ENCODE measurements at regions not wholly inside any gene's neighbourhood (a gene's known extent, or its start where the extent isn't known, plus 50 kb on each side); places are given as distances from the start of the nearest gene placed in this dataset.
"Not testable (repeated sequence)": the region's sequence is repeated elsewhere in the genome, so short reads cannot be mapped to it uniquely, and the experiment has no call there.

DNA sequence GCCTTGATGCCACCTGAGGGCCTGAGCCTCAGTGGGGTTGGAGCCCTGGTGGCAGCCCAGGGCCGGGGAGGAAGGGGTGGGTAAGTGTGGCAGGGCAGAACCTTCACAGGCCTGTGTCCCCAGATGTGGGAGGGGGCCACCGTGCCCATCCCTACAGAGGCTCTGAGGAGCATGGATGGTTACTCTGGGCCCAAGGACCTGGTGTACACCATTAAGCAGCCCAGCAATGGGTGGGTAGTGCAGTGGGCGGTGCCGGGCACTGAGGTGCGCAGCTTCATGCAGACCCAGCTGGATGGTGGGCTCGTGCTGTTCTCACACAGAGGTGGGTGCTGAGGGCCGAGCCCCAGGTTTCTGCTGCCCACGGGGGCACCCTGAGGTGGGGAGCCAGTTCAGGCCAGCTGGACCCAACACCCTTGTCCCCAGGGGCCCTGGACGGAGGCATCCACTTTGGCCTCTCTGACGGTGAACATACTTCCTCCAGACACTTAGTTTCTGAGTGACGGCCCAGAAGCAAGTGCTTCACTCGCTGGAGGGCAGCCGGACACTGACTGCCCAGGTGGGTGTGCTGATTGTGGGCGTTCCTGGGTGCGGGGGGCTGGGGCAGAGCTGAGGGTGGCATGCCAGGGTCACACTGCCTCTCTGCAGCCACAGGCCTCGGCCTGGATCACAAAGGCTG, 179.1 kb upstream of the AKAP13 start:
- H3K9ac ChIP-seq (ENCODE audit: insufficient read depth, low read depth, low read length); intact Hi-C loops (cut with micrococcal nuclease; ENCODE audit: unreplicated experiment); H3K36me3 ChIP-seq (replicated peaks in 1 of 2; ENCODE audit: control insufficient read depth in 1 of 2, insufficient read depth in 2 of 2, low read length in 2 of 2); H3K4me2 ChIP-seq (ENCODE audit: low read depth, low read length); in situ Hi-C loops (cut with HindIII; ENCODE audit: extremely low pct_ligation_motif_present, low pct_unique_long_range_greater_than_20kb); H3K27me3 ChIP-seq (ENCODE audit: control insufficient read depth in 1 of 2, insufficient read depth in 2 of 2, low read length in 2 of 2); H3K9me3 ChIP-seq (ENCODE audit: low read length); H3K79me2 ChIP-seq (ENCODE audit: insufficient read depth, low read length); DNase-seq (ENCODE audit: low spot score); H3K4me3 ChIP-seq (replicated peaks in 1 of 3; ENCODE audit: insufficient read depth in 1 of 3, low read depth in 2 of 3, low read length in 3 of 3); BruUV-seq (replicated peaks); POLR2A ChIA-PET; H2AFZ ChIP-seq (ENCODE audit: low read length); CTCF ChIA-PET (ENCODE audit: low intra/inter-chr PET ratio, low total read pairs); H3K27ac ChIP-seq (ENCODE audit: extremely low read length, insufficient read depth, low read length); H4K20me1 ChIP-seq (ENCODE audit: insufficient read depth, low read length); FAIRE-seq; H3K4me1 ChIP-seq (ENCODE audit: insufficient read depth, low read length): not testable (repeated sequence)
- peak; percentile 7 for ATAC-seq
- 20% methylated on average over 2 of the region's 16 CpGs for WGBS (ENCODE audit: low lambda C conversion rate)

DNA sequence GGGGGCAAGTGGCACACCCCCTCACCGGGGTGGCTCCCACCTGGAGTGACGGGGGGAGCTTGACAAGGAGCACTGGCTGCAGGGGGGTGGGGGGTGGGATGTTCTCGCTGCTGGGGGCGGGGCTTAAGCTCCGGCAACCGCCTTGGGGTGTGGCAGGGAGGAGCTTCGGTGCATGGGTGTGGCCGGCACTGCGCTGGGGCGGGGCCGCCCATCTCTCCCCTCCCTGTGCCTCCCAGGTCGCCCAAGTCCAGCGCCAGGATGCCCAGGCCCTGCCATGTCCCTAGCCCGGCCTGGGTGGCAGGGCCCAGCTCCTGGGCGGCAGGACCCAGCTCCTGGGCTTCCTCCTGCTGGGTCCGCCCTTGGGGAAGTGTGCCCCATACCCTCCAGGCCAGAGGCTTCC, 175.9 kb upstream of the AKAP13 start:
- CTCF ChIA-PET (ENCODE audit: low intra/inter-chr PET ratio, low total read pairs); intact Hi-C loops (cut with micrococcal nuclease; ENCODE audit: unreplicated experiment); H2AFZ ChIP-seq (ENCODE audit: low read length); H4K20me1 ChIP-seq (ENCODE audit: insufficient read depth, low read length); H3K79me2 ChIP-seq (ENCODE audit: insufficient read depth, low read length); DNase-seq (ENCODE audit: low spot score); BruUV-seq (replicated peaks); H3K4me3 ChIP-seq (replicated peaks in 1 of 3; ENCODE audit: insufficient read depth in 1 of 3, low read depth in 2 of 3, low read length in 3 of 3); in situ Hi-C loops (cut with HindIII; ENCODE audit: extremely low pct_ligation_motif_present, low pct_unique_long_range_greater_than_20kb); H3K9ac ChIP-seq (ENCODE audit: insufficient read depth, low read depth, low read length); H3K36me3 ChIP-seq (replicated peaks in 1 of 2; ENCODE audit: control insufficient read depth in 1 of 2, insufficient read depth in 2 of 2, low read length in 2 of 2); ATAC-seq; H3K9me3 ChIP-seq (ENCODE audit: low read length); POLR2A ChIA-PET; FAIRE-seq; H3K27me3 ChIP-seq (ENCODE audit: control insufficient read depth in 1 of 2, insufficient read depth in 2 of 2, low read length in 2 of 2); H3K27ac ChIP-seq (ENCODE audit: extremely low read length, insufficient read depth, low read length); H3K4me1 ChIP-seq (ENCODE audit: insufficient read depth, low read length); H3K4me2 ChIP-seq (ENCODE audit: low read depth, low read length): not testable (repeated sequence)
- no CpG with 5 or more reads among the region's 16 CpGs for WGBS (ENCODE audit: low lambda C conversion rate)

DNA sequence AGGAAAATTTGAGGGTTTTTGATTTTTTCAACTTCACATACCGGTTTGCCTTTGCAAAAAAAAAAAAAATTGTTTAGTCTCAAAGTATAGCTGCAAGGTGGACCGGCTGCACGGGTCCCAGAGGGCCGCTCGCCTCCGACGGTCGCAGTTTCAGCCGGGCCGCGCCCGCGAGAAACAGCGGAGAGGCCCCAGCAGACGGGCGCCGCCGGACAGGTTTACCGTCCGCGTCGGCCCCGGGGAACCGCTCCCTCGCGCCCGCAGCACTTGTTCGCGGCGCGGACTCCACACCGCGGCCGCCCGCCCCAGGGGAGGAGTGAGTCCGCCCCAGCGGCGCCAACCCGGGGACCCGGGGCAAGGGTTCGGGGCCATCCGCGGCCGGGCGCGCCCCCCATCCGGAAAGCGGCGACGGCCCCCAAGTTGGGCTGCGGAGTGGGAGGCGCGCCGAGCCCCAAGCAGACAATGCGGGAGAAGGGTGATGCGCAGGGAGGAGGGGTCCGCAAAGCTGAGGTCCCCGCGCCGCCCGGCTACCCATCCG, 146.5 kb upstream of the AKAP13 start:
- BruUV-seq (replicated peaks); FAIRE-seq: not testable (repeated sequence)
- peak overlapping the region; percentile 12; the same call in 1 of the 2 replicates for H3K4me2 ChIP-seq (ENCODE audit: low read depth, low read length)

DNA sequence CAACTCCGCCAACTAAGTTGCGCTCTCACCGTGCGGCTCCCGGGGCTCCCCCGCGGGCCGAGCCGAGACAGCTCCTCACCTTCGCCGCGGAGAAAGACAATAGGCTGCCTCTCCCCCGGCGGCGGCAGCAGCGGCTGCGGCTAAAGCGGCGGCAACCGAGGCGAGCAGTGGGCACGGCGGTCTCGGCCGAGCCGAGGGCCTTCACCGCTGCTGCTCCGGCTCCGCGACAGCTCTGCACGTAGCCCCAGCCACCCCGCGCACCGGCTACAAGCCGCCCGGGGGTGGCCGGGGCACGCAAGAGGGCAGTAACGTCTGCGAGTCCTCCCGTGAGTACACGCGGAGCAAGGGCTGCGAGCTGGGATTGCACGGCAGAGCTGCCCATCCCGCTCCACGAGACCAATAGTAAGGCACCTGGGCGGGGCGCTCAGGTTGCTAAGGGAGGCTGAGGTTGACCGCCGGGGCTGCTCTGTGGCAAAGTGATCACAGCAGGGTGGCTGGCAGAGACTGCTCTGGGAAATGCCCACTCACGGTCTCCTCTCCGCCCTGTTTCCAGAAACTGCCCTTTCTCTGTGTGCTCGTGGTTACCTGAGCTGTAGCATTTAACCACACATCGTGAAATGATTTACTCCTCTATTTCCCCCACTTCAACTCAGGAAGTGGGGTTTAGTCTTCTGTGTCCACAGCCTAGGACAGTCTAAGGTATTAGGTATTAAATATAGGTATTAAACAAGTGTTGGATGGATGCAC, 145.8 kb upstream of the AKAP13 start:
- H3K27ac ChIP-seq (ENCODE audit: extremely low read length, insufficient read depth, low read length); CTCF ChIA-PET (ENCODE audit: low intra/inter-chr PET ratio, low total read pairs); H3K9me3 ChIP-seq (ENCODE audit: low read length); H3K9ac ChIP-seq (ENCODE audit: insufficient read depth, low read depth, low read length); in situ Hi-C loops (cut with HindIII; ENCODE audit: extremely low pct_ligation_motif_present, low pct_unique_long_range_greater_than_20kb); intact Hi-C loops (cut with micrococcal nuclease; ENCODE audit: unreplicated experiment); H3K4me2 ChIP-seq (ENCODE audit: low read depth, low read length); H3K27me3 ChIP-seq (ENCODE audit: control insufficient read depth in 1 of 2, insufficient read depth in 2 of 2, low read length in 2 of 2); POLR2A ChIA-PET; BruUV-seq (replicated peaks); H3K36me3 ChIP-seq (replicated peaks in 1 of 2; ENCODE audit: control insufficient read depth in 1 of 2, insufficient read depth in 2 of 2, low read length in 2 of 2); H4K20me1 ChIP-seq (ENCODE audit: insufficient read depth, low read length); H3K4me1 ChIP-seq (ENCODE audit: insufficient read depth, low read length); DNase-seq (ENCODE audit: low spot score); H3K79me2 ChIP-seq (ENCODE audit: insufficient read depth, low read length); H2AFZ ChIP-seq (ENCODE audit: low read length); ATAC-seq; FAIRE-seq: not testable (repeated sequence)
- WGBS (ENCODE audit: low lambda C conversion rate): no CpG with 5 or more reads among the region's 55 CpGs
- H3K4me3 ChIP-seq (replicated peaks in 1 of 3; ENCODE audit: insufficient read depth in 1 of 3, low read depth in 2 of 3, low read length in 3 of 3): peak overlapping the region in 1 of 3 experiments; percentile 26; a peak in 2 of 6 replicates

More for the DNA sequence above, 146.5 kb upstream of the AKAP13 start:
- H3K79me2 ChIP-seq (ENCODE audit: insufficient read depth, low read length); H3K9ac ChIP-seq (ENCODE audit: insufficient read depth, low read depth, low read length); in situ Hi-C loops (cut with HindIII; ENCODE audit: extremely low pct_ligation_motif_present, low pct_unique_long_range_greater_than_20kb); H3K9me3 ChIP-seq (ENCODE audit: low read length); H4K20me1 ChIP-seq (ENCODE audit: insufficient read depth, low read length); H2AFZ ChIP-seq (ENCODE audit: low read length); H3K27me3 ChIP-seq (ENCODE audit: control insufficient read depth in 1 of 2, insufficient read depth in 2 of 2, low read length in 2 of 2); H3K27ac ChIP-seq (ENCODE audit: extremely low read length, insufficient read depth, low read length); ATAC-seq; POLR2A ChIA-PET; intact Hi-C loops (cut with micrococcal nuclease; ENCODE audit: unreplicated experiment); H3K36me3 ChIP-seq (replicated peaks in 1 of 2; ENCODE audit: control insufficient read depth in 1 of 2, insufficient read depth in 2 of 2, low read length in 2 of 2); H3K4me1 ChIP-seq (ENCODE audit: insufficient read depth, low read length); DNase-seq (ENCODE audit: low spot score); CTCF ChIA-PET (ENCODE audit: low intra/inter-chr PET ratio, low total read pairs): not testable (repeated sequence)
- 0% methylated on average over 8 of the region's 62 CpGs for WGBS (ENCODE audit: low lambda C conversion rate)
- peak overlapping the region in 2 of 3 experiments; percentile 47 to 59; a peak in 4 of 6 replicates for H3K4me3 ChIP-seq (replicated peaks in 1 of 3; ENCODE audit: insufficient read depth in 1 of 3, low read depth in 2 of 3, low read length in 3 of 3)
- TF ChIP-seq ZNF777 (CRISPR knock-in tag; IDR thresholded peaks at IDR 0.05): peak; percentile 81
